K562 (cell line): ENCODE measurements at regions not wholly inside any gene's neighbourhood (a gene's known extent, or its start where the extent isn't known, plus 50 kb on each side); places are given as distances from the start of the nearest gene placed in this dataset.

ENCODE experiments used
- ATAC-seq: fragments of 200-7000 bp; cut with Tn5 transposase; 3 replicates; pipeline ENCODE4 v1.9.1; 2020; ENCODE audit warnings: moderate library complexity
- BruUV-seq: library from RNA; stranded (reverse); fragments of 400-500 nt; replicated peaks from 2 replicates; lab custom pipeline; 2021; lab: Mats Ljungman, UMichigan
- CTCF ChIA-PET: fragments of 300-600 bp; formaldehyde crosslinking; extraction: SDS; loops from one replicate; lab custom pipeline; 2021; ENCODE audit warnings: low intra/inter-chr PET ratio; lab: Yijun Ruan, JAX
- POLR2A ChIA-PET: fragments of 300-600, 350-650 bp; sonication (Branson Sonifier 250); formaldehyde crosslinking; extraction: SDS; loops from one replicate; lab custom pipeline; 2021; ENCODE audit warnings: antibody characterized with exemption, inconsistent platforms; lab: Yijun Ruan, JAX
- DNase-seq, 4 experiments: peaks; one replicate each; pipeline versions ENCODE4 v3.0.0 to v3.0.0-alpha.2; 2011 to 2018; ENCODE audit warnings: low spot score in 3 of 4, mixed read lengths in 3 of 4; ENCODE audit errors: extremely low read depth in 1 of 4
- FAIRE-seq: peaks from 2 replicates; lab custom pipeline; 2011; peaks lifted over from hg19 to GRCh38; lab: Jason Lieb, UNC
- H2AFZ ChIP-seq: 2 replicates; pipeline ENCODE4 v1.6.0; 2011; ENCODE audit warnings: low read depth, low read length, control low read depth, inconsistent platforms
- H3K27ac ChIP-seq: fragments of 200-600 bp; 3 replicates; pipeline ENCODE4 v1.8.0; 2011; ENCODE audit warnings: low read depth, mild to moderate bottlenecking, control low read depth, inconsistent platforms, low read length, moderate library complexity, mixed read lengths; ENCODE audit errors: extremely low read depth
- H3K27me3 ChIP-seq, 2 experiments: fragments of 300-600 bp in 1 of 2; 2 replicates in 1 of 2; 3 replicates in 1 of 2; pipeline versions ENCODE4 v1.6.0 to v1.8.0; 2011; ENCODE audit warnings: inconsistent platforms in 2 of 2, low read length in 2 of 2, mild to moderate bottlenecking in 1 of 2, mixed read lengths in 1 of 2, moderate library complexity in 1 of 2; ENCODE audit not compliant: control insufficient read depth in 2 of 2, insufficient read depth in 2 of 2
- H3K36me3 ChIP-seq: fragments of 300-600 bp; 3 replicates; pipeline ENCODE4 v1.8.0; 2011; ENCODE audit warnings: mild to moderate bottlenecking, low read length, inconsistent platforms; ENCODE audit not compliant: control insufficient read depth, insufficient read depth
- H3K4me1 ChIP-seq, 2 experiments: fragments of 200-600 bp in 1 of 2; replicated peaks in 1 of 2; 2 replicates in 1 of 2; 3 replicates in 1 of 2; pipeline versions ENCODE4 v1.5.1 to v1.8.0; 2011; ENCODE audit warnings: inconsistent platforms in 2 of 2, low read length in 2 of 2, mild to moderate bottlenecking in 1 of 2, mixed read lengths in 1 of 2, moderate library complexity in 1 of 2; ENCODE audit not compliant: control insufficient read depth in 2 of 2, insufficient read depth in 2 of 2
- H3K4me2 ChIP-seq: 2 replicates; pipeline ENCODE4 v1.6.1; 2011; ENCODE audit warnings: low read length, control low read depth, inconsistent platforms, mixed read lengths; ENCODE audit not compliant: insufficient read depth
- H3K4me3 ChIP-seq: fragments of 200-600 bp; sonication (generic), shearing (Covaris generic); 2 replicates; pipeline ENCODE4 v1.5.1; 2016; ENCODE audit warnings: control low read depth, inconsistent platforms
- H3K79me2 ChIP-seq: fragments of 200-600 bp; 3 replicates; pipeline ENCODE4 v1.8.0; 2011; ENCODE audit warnings: low read length, inconsistent platforms; ENCODE audit not compliant: control insufficient read depth, insufficient read depth
- H3K9ac ChIP-seq, 2 experiments: 2 replicates each; pipeline versions ENCODE4 v1.6.0 to v1.6.1; 2011; ENCODE audit warnings: low read depth in 2 of 2, low read length in 2 of 2, control low read depth in 1 of 2, inconsistent platforms in 1 of 2, mild to moderate bottlenecking in 1 of 2, mixed read lengths in 1 of 2; ENCODE audit not compliant: insufficient read depth in 1 of 2
- H3K9me1 ChIP-seq: one replicate; pipeline ENCODE4 v1.6.0; 2011; ENCODE audit warnings: inconsistent platforms, mild to moderate bottlenecking, low read length, moderate library complexity; ENCODE audit not compliant: control insufficient read depth, insufficient read depth
- H3K9me3 ChIP-seq: replicated peaks from 2 replicates; pipeline ENCODE4 v1.5.1; 2011; ENCODE audit warnings: low read depth, low read length, inconsistent platforms; ENCODE audit not compliant: control insufficient read depth, insufficient read depth
- H4K20me1 ChIP-seq: replicated peaks from 2 replicates; pipeline ENCODE4 v1.6.1; 2011; ENCODE audit warnings: low read length, inconsistent platforms, mixed read lengths; ENCODE audit not compliant: control insufficient read depth, insufficient read depth
- CEBPZ ChIP-seq: fragments of 150-350 bp; IDR thresholded peaks from 2 replicates; pipeline ENCODE4 v1.6.1; 2014; ENCODE audit warnings: low read depth, mild to moderate bottlenecking, low read length, borderline replicate concordance
- EHMT2 ChIP-seq: fragments of 450-650 bp; IDR thresholded peaks from 2 replicates; pipeline ENCODE4 v1.6.1; 2018; ENCODE audit warnings: antibody characterized with exemption
- ILF3 ChIP-seq: fragments of 450-650 bp; IDR thresholded peaks from 2 replicates; pipeline ENCODE4 v1.6.1; 2018; ENCODE audit warnings: antibody characterized with exemption, mild to moderate bottlenecking, moderate library complexity, borderline replicate concordance
- MAFK ChIP-seq: IDR thresholded peaks from 2 replicates; pipeline ENCODE4 v1.6.1; 2011; ENCODE audit warnings: low read length, improper control_type of control experiment
- MAZ ChIP-seq, 2 experiments: fragments of 450-650 bp in 1 of 2; sonication (generic) in 1 of 2; formaldehyde crosslinking; IDR thresholded peaks in 1 of 2; conservative IDR thresholded peaks in 1 of 2; 2 replicates each; pipeline versions ENCODE4 v1.4.0 to v1.5.0; 2020; ENCODE audit warnings: mild to moderate bottlenecking in 1 of 2, missing genetic modification reagents in 1 of 2
- PCBP2 ChIP-seq: fragments of 200-400 bp; formaldehyde crosslinking; IDR thresholded peaks from 2 replicates; pipeline ENCODE4 v1.6.1; 2018; ENCODE audit warnings: low read length, low read depth, mild to moderate bottlenecking, moderate library complexity; ENCODE audit not compliant: poor library complexity, severe bottlenecking
- SAFB2 ChIP-seq: fragments of 200-400 bp; formaldehyde crosslinking; IDR thresholded peaks from 2 replicates; pipeline ENCODE4 v1.6.1; 2018; ENCODE audit warnings: borderline replicate concordance, low read length, low read depth, moderate library complexity; ENCODE audit not compliant: severe bottlenecking
- SRSF3 ChIP-seq: fragments of 200-400 bp; formaldehyde crosslinking; IDR thresholded peaks from 2 replicates; pipeline ENCODE4 v1.6.1; 2016; ENCODE audit warnings: mild to moderate bottlenecking, low read length, moderate library complexity; ENCODE audit not compliant: insufficient read depth
- UBTF ChIP-seq, 2 experiments: IDR thresholded peaks; 2 replicates each; pipeline ENCODE4 v1.6.1; 2012; ENCODE audit warnings: improper control_type of control experiment in 2 of 2, low read depth in 2 of 2, low read length in 2 of 2, borderline replicate concordance in 1 of 2
- ZNF124 ChIP-seq: sonication (generic); formaldehyde crosslinking; IDR thresholded peaks from 2 replicates; pipeline ENCODE4 v1.8.1; 2022; ENCODE audit warnings: missing genetic modification reagents
- ZNF384 ChIP-seq: IDR thresholded peaks from 2 replicates; pipeline ENCODE4 v1.6.1; 2012; ENCODE audit warnings: low read depth, low read length, improper control_type of control experiment
- ZNF609 ChIP-seq: sonication (generic); formaldehyde crosslinking; IDR thresholded peaks from 2 replicates; pipeline ENCODE4 v1.8.1; 2023; ENCODE audit warnings: missing genetic modification reagents, mild to moderate bottlenecking, borderline replicate concordance
- whole genome bisulfite sequencing: fragments of 100-300 bp; shearing (Covaris generic); methylation state at CpG from one replicate; pipeline ENCODE4 v1.1.6; 2016; ENCODE audit warnings: low coverage, mixed read lengths; ENCODE audit not compliant: insufficient coverage; ENCODE audit errors: missing lambda C conversion rate; 5-methylcytosine and 5-hydroxymethylcytosine counted together
- in situ Hi-C: fragments of 300-500 bp; cut with MboI; formaldehyde crosslinking; loops from 4 replicates; pipeline ENCODE4 v1.15.0; 2018; ENCODE audit warnings: inconsistent platforms, mixed read lengths
- intact Hi-C: fragments of 100-400 bp; cut with micrococcal nuclease; formaldehyde crosslinking; loops from 2 replicates; pipeline ENCODE4 v1.14.2; 2022

- Histone ChIP-seq H4K20me1 (no peaks in the 10 kb centered on the region), H3K4me3 (no peak overlapping the region), H3K9ac (no peak overlapping the region), H3K4me1 (no peaks in the 10 kb centered on the region), H2AFZ (no peak overlapping the region), H3K9me3 (no peaks in the 10 kb centered on the region), H3K79me2 (no peaks in the 10 kb centered on the region), H3K27ac (no peak overlapping the region), H3K4me2 (no peak overlapping the region), H3K27me3 (no peaks in the 10 kb centered on the region), H3K36me3 (no peaks in the 10 kb centered on the region), H3K9me1 (no peaks in the 10 kb centered on the region)
- ATAC-seq: no peak
- DNase-seq: no peak
- intact Hi-C loops (no loop called here), in situ Hi-C loops (no loop called here)
- WGBS: 0% methylated on average over 3 of the region's 3 CpGs
- no peak for FAIRE-seq
- ChIA-PET CTCF (no interaction called here), POLR2A (no interaction called here)
- BruUV-seq: no TSS peak
- TF ChIP-seq MAFK (no peak), MAZ (CRISPR knock-in tag; conservative IDR thresholded peaks at IDR 0.05 in 1 of 2, IDR thresholded peaks at IDR 0.05 in 1 of 2) (no peak), SAFB2 (no peak), ILF3 (no peak), UBTF (IDR thresholded peaks at IDR 0.05; ENCODE audit: borderline replicate concordance in 1 of 2, low read depth in 2 of 2, low read length in 2 of 2) (no peak), ZNF124 (CRISPR knock-in tag) (no peak), ZNF384 (no peak), CEBPZ (no peak), EHMT2 (no peak), PCBP2 (no peak), SRSF3 (no peak), ZNF609 (CRISPR knock-in tag) (no peak)
Measured at GRCh38 chr16:66161269-66161668, 205.2 kb upstream of the CDH5 start.
